ENCODE measurements at regions not wholly inside any gene's neighbourhood (a gene's known extent, or its start where the extent isn't known, plus 50 kb on each side); places are given as distances from the start of the nearest gene placed in this dataset.

- BruUV-seq (replicated peaks) = no TSS peak
- H2AFZ ChIP-seq (ENCODE audit: low read length) = no peak overlapping the region
- intact Hi-C loops (cut with micrococcal nuclease; ENCODE audit: unreplicated experiment) = no loop called here
- POLR2A ChIA-PET = interaction anchor here (0.7 kb wide), 1 partner anchor 29 kb away, joined by 3 read pairs; no protein-coding TSS in a partner anchor
- CTCF ChIA-PET (ENCODE audit: unreplicated experiment) = no interaction called here
- H3K27ac ChIP-seq (ENCODE audit: low read depth, low read length, poor library complexity, severe bottlenecking) = no peak overlapping the region
- no peak for DNase-seq (ENCODE audit: low spot score)
- no peaks in the 10 kb centered on the region for H3K9me2 ChIP-seq (ENCODE audit: insufficient read depth, low read length)
- no peaks in the 10 kb centered on the region for H3K4me1 ChIP-seq (ENCODE audit: insufficient read depth, low read length, poor library complexity, severe bottlenecking)
- TF ChIP-seq CTCF (conservative IDR thresholded peaks at IDR 0.05; ENCODE audit: low read length) = no peak
- TF ChIP-seq EZH2phosphoT487 (IDR thresholded peaks at IDR 0.05; ENCODE audit: borderline replicate concordance, low read depth, low read length) = no peak
- no peaks in the 10 kb centered on the region for H3K79me2 ChIP-seq (ENCODE audit: insufficient read depth, low read depth, low read length)
- H4K20me1 ChIP-seq (ENCODE audit: insufficient read depth, low read length) = no peaks in the 10 kb centered on the region
- H3K4me3 ChIP-seq (ENCODE audit: low read depth, low read length, poor library complexity, severe bottlenecking) = no peak overlapping the region
- no peaks in the 10 kb centered on the region for H3K9me3 ChIP-seq (ENCODE audit: low read length)
- H3K36me3 ChIP-seq (ENCODE audit: insufficient read depth, low read length) = no peaks in the 10 kb centered on the region
- H3K4me2 ChIP-seq (ENCODE audit: low read length) = no peak overlapping the region
Measured at GRCh38 chr15:47506329-47507100, 210.8 kb upstream of the SEMA6D start.

- H3K9me3 ChIP-seq (ENCODE audit: low read length) = no peaks in the 10 kb centered on the region
- H3K36me3 ChIP-seq (ENCODE audit: insufficient read depth, low read length) = no peaks in the 10 kb centered on the region
- ChIA-PET CTCF (ENCODE audit: unreplicated experiment) (no interaction called here), POLR2A (no interaction called here)
- intact Hi-C loops (cut with micrococcal nuclease; ENCODE audit: unreplicated experiment) = no loop called here
- no peaks in the 10 kb centered on the region for H3K4me1 ChIP-seq (ENCODE audit: insufficient read depth, low read length, poor library complexity, severe bottlenecking)
- no peak overlapping the region for H2AFZ ChIP-seq (ENCODE audit: low read length)
- no peak overlapping the region for H3K4me3 ChIP-seq (ENCODE audit: low read depth, low read length, poor library complexity, severe bottlenecking)
- no peak for DNase-seq (ENCODE audit: low spot score)
- TF ChIP-seq CTCF (conservative IDR thresholded peaks at IDR 0.05; ENCODE audit: low read length) (no peak), EZH2phosphoT487 (IDR thresholded peaks at IDR 0.05; ENCODE audit: borderline replicate concordance, low read depth, low read length) (no peak)
- H3K9me2 ChIP-seq (ENCODE audit: insufficient read depth, low read length) = no peaks in the 10 kb centered on the region
- H3K4me2 ChIP-seq (ENCODE audit: low read length) = no peak overlapping the region
- H3K79me2 ChIP-seq (ENCODE audit: insufficient read depth, low read depth, low read length) = no peaks in the 10 kb centered on the region
- BruUV-seq (replicated peaks) = no TSS peak
- no peaks in the 10 kb centered on the region for H4K20me1 ChIP-seq (ENCODE audit: insufficient read depth, low read length)
- H3K27ac ChIP-seq (ENCODE audit: low read depth, low read length, poor library complexity, severe bottlenecking) = no peak overlapping the region
Measured at GRCh38 chr15:47507221-47507985, 209.9 kb upstream of the SEMA6D start.

- no TSS peak for BruUV-seq (replicated peaks)
Measured at GRCh38 chr15:47511261-47511660, 206.0 kb upstream of the SEMA6D start.

More at GRCh38 chr15:47511261-47511660, 206.0 kb upstream of the SEMA6D start:
- no peak overlapping the region for H3K4me2 ChIP-seq (ENCODE audit: low read length)
- no peak overlapping the region for H3K4me3 ChIP-seq (ENCODE audit: low read depth, low read length, poor library complexity, severe bottlenecking)
- ChIA-PET POLR2A (interaction anchor here (0.7 kb wide), 1 partner anchor 10 kb away, joined by 4 read pairs; no protein-coding TSS in a partner anchor), CTCF (ENCODE audit: unreplicated experiment) (no interaction called here)
- TF ChIP-seq EZH2phosphoT487 (IDR thresholded peaks at IDR 0.05; ENCODE audit: borderline replicate concordance, low read depth, low read length) = no peak
- TF ChIP-seq CTCF (conservative IDR thresholded peaks at IDR 0.05; ENCODE audit: low read length) = no peak
- H3K79me2 ChIP-seq (ENCODE audit: insufficient read depth, low read depth, low read length) = no peaks in the 10 kb centered on the region
- no peaks in the 10 kb centered on the region for H3K36me3 ChIP-seq (ENCODE audit: insufficient read depth, low read length)
- intact Hi-C loops (cut with micrococcal nuclease; ENCODE audit: unreplicated experiment) = no loop called here
- no peak for DNase-seq (ENCODE audit: low spot score)
- no peaks in the 10 kb centered on the region for H3K9me2 ChIP-seq (ENCODE audit: insufficient read depth, low read length)
- no peak overlapping the region for H3K27ac ChIP-seq (ENCODE audit: low read depth, low read length, poor library complexity, severe bottlenecking)
- H4K20me1 ChIP-seq (ENCODE audit: insufficient read depth, low read length) = no peaks in the 10 kb centered on the region
- no peaks in the 10 kb centered on the region for H3K4me1 ChIP-seq (ENCODE audit: insufficient read depth, low read length, poor library complexity, severe bottlenecking)
- H2AFZ ChIP-seq (ENCODE audit: low read length) = no peak overlapping the region
- H3K9me3 ChIP-seq (ENCODE audit: low read length) = no peaks in the 10 kb centered on the region

All from OCI-LY7 (cell line).